SK-N-SH (cell line): ENCODE measurements at regions not wholly inside any gene's neighbourhood (a gene's known extent, or its start where the extent isn't known, plus 50 kb on each side); places are given as distances from the start of the nearest gene placed in this dataset.

ENCODE experiments used
- CTCF ChIA-PET: fragments of 300-600, 350-600 bp; formaldehyde crosslinking; extraction: SDS; loops from one replicate; lab custom pipeline; 2021; lab: Yijun Ruan, JAX
- POLR2A ChIA-PET: fragments of 350-600 bp; sonication (Branson Sonifier 250); formaldehyde crosslinking; extraction: SDS; loops from one replicate; lab custom pipeline; 2020; ENCODE audit warnings: antibody characterized with exemption, inconsistent platforms; lab: Yijun Ruan, JAX
- DNase-seq: peaks from one replicate; pipeline ENCODE4 v3.0.0; 2012
- H2AFZ ChIP-seq: fragments of 200-600 bp; sonication (generic); 2 replicates; pipeline ENCODE4 v1.8.1; 2016; ENCODE audit warnings: antibody characterized with exemption, mild to moderate bottlenecking, low read depth
- H3F3A ChIP-seq: fragments of 200-600 bp; sonication (generic); replicated peaks from 2 replicates; pipeline ENCODE3; 2016; ENCODE audit warnings: antibody characterized with exemption, mild to moderate bottlenecking; ENCODE audit not compliant: insufficient read depth
- H3K27ac ChIP-seq, 2 experiments: fragments of 200-500 bp in 1 of 2; fragments of 200-600 bp in 1 of 2; sonication (Bioruptor generic) in 1 of 2; sonication (generic), shearing (Covaris generic) in 1 of 2; 2 replicates each; pipeline versions ENCODE4 v1.5.1 to v1.6.1; 2014 to 2016; ENCODE audit warnings: low read depth in 2 of 2, inconsistent platforms in 1 of 2, low read length in 1 of 2, mild to moderate bottlenecking in 1 of 2, mixed read lengths in 1 of 2
- H3K27me3 ChIP-seq: fragments of 200-600 bp; sonication (generic), shearing (Covaris generic); 2 replicates; pipeline ENCODE4 v1.6.1; 2016; ENCODE audit warnings: mixed run types; ENCODE audit not compliant: insufficient read depth
- H3K36me3 ChIP-seq, 2 experiments: fragments of 200-500 bp in 1 of 2; fragments of 200-600 bp in 1 of 2; sonication (Bioruptor generic) in 1 of 2; sonication (generic) in 1 of 2; replicated peaks in 1 of 2; 2 replicates each; pipeline versions ENCODE3 to v1.5.1; 2014 to 2016; ENCODE audit warnings: low read length in 1 of 2, mild to moderate bottlenecking in 1 of 2; ENCODE audit not compliant: insufficient read depth in 2 of 2, control insufficient read depth in 1 of 2
- H3K4me1 ChIP-seq, 2 experiments: fragments of 200-500 bp in 1 of 2; fragments of 200-600 bp in 1 of 2; sonication (Bioruptor generic) in 1 of 2; sonication (generic), shearing (Covaris generic) in 1 of 2; 2 replicates each; pipeline versions ENCODE4 v1.5.1 to v1.6.1; 2014 to 2016; ENCODE audit warnings: low read depth in 1 of 2, low read length in 1 of 2, mixed run types in 1 of 2; ENCODE audit not compliant: insufficient read depth in 2 of 2, control insufficient read depth in 1 of 2
- H3K4me2 ChIP-seq: fragments of 200-600 bp; sonication (generic), shearing (Covaris generic); 2 replicates; pipeline ENCODE4 v1.6.1; 2017; ENCODE audit warnings: mixed run types
- H3K4me3 ChIP-seq, 2 experiments: fragments of 200-500 bp in 1 of 2; fragments of 200-600 bp in 1 of 2; sonication (Bioruptor generic) in 1 of 2; sonication (generic), shearing (Covaris generic) in 1 of 2; 2 replicates each; pipeline versions ENCODE4 v1.5.1 to v1.8.1; 2014 to 2016; ENCODE audit warnings: low read depth in 2 of 2, inconsistent platforms in 1 of 2, low read length in 1 of 2, mild to moderate bottlenecking in 1 of 2, mixed read lengths in 1 of 2, moderate library complexity in 1 of 2
- H3K79me2 ChIP-seq: fragments of 200-600 bp; sonication (generic); 2 replicates; pipeline ENCODE4 v1.8.1; 2017; ENCODE audit warnings: mild to moderate bottlenecking; ENCODE audit not compliant: insufficient read depth
- H3K9ac ChIP-seq: fragments of 200-600 bp; sonication (generic); 2 replicates; pipeline ENCODE4 v1.6.1; 2017; ENCODE audit warnings: mixed run types
- H3K9me2 ChIP-seq: fragments of 200-600 bp; sonication (generic); 2 replicates; pipeline ENCODE4 v1.6.1; 2017; ENCODE audit warnings: mixed run types
- H3K9me3 ChIP-seq: fragments of 200-600 bp; sonication (generic); 2 replicates; pipeline ENCODE4 v1.6.1; 2017; ENCODE audit warnings: mixed run types, mild to moderate bottlenecking, moderate library complexity
- H4K20me1 ChIP-seq: fragments of 200-600 bp; sonication (generic); 2 replicates; pipeline ENCODE4 v1.6.1; 2017; ENCODE audit warnings: mild to moderate bottlenecking, mixed run types; ENCODE audit not compliant: insufficient read depth
- CHD2 ChIP-seq: fragments of 150-350 bp; IDR thresholded peaks from 2 replicates; pipeline ENCODE4 v1.6.1; 2018; ENCODE audit warnings: low read length; ENCODE audit not compliant: partially characterized antibody
- EP300 ChIP-seq, 2 experiments: IDR thresholded peaks; 2 replicates each; pipeline versions ENCODE4 v1.4.0 to v1.6.1; 2012; ENCODE audit warnings: borderline replicate concordance in 1 of 2, low read depth in 1 of 2, low read length in 1 of 2
- EZH2phosphoT487 ChIP-seq: fragments of 200-600 bp; sonication (generic); IDR thresholded peaks from 2 replicates; pipeline ENCODE4 v1.6.1; 2017; ENCODE audit warnings: low read depth, mixed run types, mild to moderate bottlenecking, antibody characterized with exemption, moderate library complexity, borderline replicate concordance
- FOSL2 ChIP-seq: IDR thresholded peaks from 2 replicates; pipeline ENCODE4 v1.4.0; 2012; ENCODE audit warnings: low read depth, mild to moderate bottlenecking, moderate library complexity, borderline replicate concordance
- FOXJ3 ChIP-seq: sonication (generic); formaldehyde crosslinking; IDR thresholded peaks from 2 replicates; pipeline ENCODE4 v1.5.1; 2020; ENCODE audit warnings: mild to moderate bottlenecking, missing genetic modification reagents
- FOXM1 ChIP-seq: IDR thresholded peaks from 2 replicates; pipeline ENCODE4 v1.4.0; 2012; ENCODE audit warnings: low read depth, mild to moderate bottlenecking
- GATA2 ChIP-seq: sonication (generic); formaldehyde crosslinking; IDR thresholded peaks from 2 replicates; pipeline ENCODE4 v1.5.0; 2020; ENCODE audit warnings: mild to moderate bottlenecking, missing genetic modification reagents
- MEF2A ChIP-seq: IDR thresholded peaks from 2 replicates; pipeline ENCODE4 v1.4.0; 2012; ENCODE audit warnings: low read depth, borderline replicate concordance
- NRF1 ChIP-seq: IDR thresholded peaks from 2 replicates; pipeline ENCODE4 v1.6.1; 2012; ENCODE audit warnings: low read depth, mild to moderate bottlenecking, low read length
- POLR2AphosphoS5 ChIP-seq: IDR thresholded peaks from 2 replicates; pipeline ENCODE4 v1.6.1; 2012; ENCODE audit warnings: low read depth, low read length
- RAD21 ChIP-seq: IDR thresholded peaks from 2 replicates; pipeline ENCODE4 v1.6.1; 2012; ENCODE audit warnings: mild to moderate bottlenecking, low read length
- RCOR1 ChIP-seq: fragments of 150-350 bp; IDR thresholded peaks from 2 replicates; pipeline ENCODE4 v1.6.1; 2017; ENCODE audit warnings: antibody characterized with exemption, low read length
- RXRA ChIP-seq: IDR thresholded peaks from 2 replicates; pipeline ENCODE4 v1.4.0; 2012; ENCODE audit warnings: low read depth, mild to moderate bottlenecking, borderline replicate concordance
- SIN3A ChIP-seq: IDR thresholded peaks from 2 replicates; pipeline ENCODE4 v1.6.1; 2012; ENCODE audit warnings: low read depth, mild to moderate bottlenecking, low read length, moderate library complexity, borderline replicate concordance
- TAF1 ChIP-seq: IDR thresholded peaks from 2 replicates; pipeline ENCODE4 v1.6.1; 2012; ENCODE audit warnings: low read depth, mild to moderate bottlenecking, low read length, moderate library complexity, borderline replicate concordance
- TCF12 ChIP-seq: IDR thresholded peaks from 2 replicates; pipeline ENCODE4 v1.4.0; 2012
- TEAD4 ChIP-seq: IDR thresholded peaks from 2 replicates; pipeline ENCODE4 v1.4.0; 2012; ENCODE audit warnings: mild to moderate bottlenecking, borderline replicate concordance; ENCODE audit not compliant: insufficient read depth
- WGBS: methylation state at CpG from one replicate; pipeline ENCODE4 v1.1.6; 2017; ENCODE audit warnings: low lambda C conversion rate; 5-methylcytosine and 5-hydroxymethylcytosine counted together
- TF ChIP-seq, protein P1 (sequence below): IDR thresholded peaks from 2 replicates; pipeline ENCODE4 v1.4.0; 2012; ENCODE audit warnings: low read depth, borderline replicate concordance
- TF ChIP-seq, protein P2 (sequence below): fragments of 200-600 bp; sonication (generic); IDR thresholded peaks from 2 replicates; pipeline ENCODE4 v1.6.1; 2017; ENCODE audit warnings: antibody characterized with exemption, mild to moderate bottlenecking, moderate library complexity
- TF ChIP-seq, protein P3 (sequence below): fragments of 150-350 bp; IDR thresholded peaks from 2 replicates; pipeline ENCODE4 v1.6.1; 2016; ENCODE audit warnings: mild to moderate bottlenecking, low read depth, low read length
- TF ChIP-seq, protein P4 (sequence below): IDR thresholded peaks from 2 replicates; pipeline ENCODE4 v1.4.0; 2012; ENCODE audit warnings: low read depth

DNA sequence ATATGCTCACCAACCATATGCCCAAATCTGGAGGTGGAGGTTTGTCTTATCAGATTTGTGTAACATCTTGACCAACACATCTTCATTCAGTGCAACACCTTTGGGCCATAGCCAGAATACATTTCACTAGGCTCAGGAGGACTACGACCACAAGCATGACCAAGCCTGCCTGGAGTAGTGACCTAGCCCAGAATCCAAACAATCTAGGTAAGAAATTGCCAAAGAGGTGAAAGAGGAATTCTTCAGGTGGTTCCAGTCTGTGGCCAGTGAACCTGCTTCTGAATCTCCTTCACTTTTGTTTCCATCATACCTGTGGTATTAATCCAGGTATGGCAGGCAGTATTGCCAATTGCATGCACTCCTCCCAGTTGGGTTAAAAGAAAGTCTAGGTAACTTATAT is 112.8 kb upstream of the RAB18 start:
- H3K9ac ChIP-seq = no peak overlapping the region
- TF ChIP-seq RXRA = no peak
- no peak for TF ChIP-seq GATA2 (CRISPR knock-in tag)
- H3K79me2 ChIP-seq = no peaks in the 10 kb centered on the region
- H3F3A ChIP-seq = no peaks in the 10 kb centered on the region
- no peak overlapping the region for H3K4me2 ChIP-seq
- ChIA-PET CTCF (no interaction called here), POLR2A (no interaction called here)
- 10% methylated on average over 1 of the region's 1 CpG for WGBS
- no peak overlapping the region for H3K27ac ChIP-seq
- no peaks in the 10 kb centered on the region for H3K36me3 ChIP-seq
- H3K4me1 ChIP-seq = no peaks in the 10 kb centered on the region
- no peaks in the 10 kb centered on the region for H3K9me2 ChIP-seq
- H2AFZ ChIP-seq = no peak overlapping the region
- DNase-seq = no peak
- H3K27me3 ChIP-seq = no peaks in the 10 kb centered on the region
- no peak overlapping the region for H3K4me3 ChIP-seq
- no peaks in the 10 kb centered on the region for H4K20me1 ChIP-seq
- no peaks in the 10 kb centered on the region for H3K9me3 ChIP-seq

DNA sequence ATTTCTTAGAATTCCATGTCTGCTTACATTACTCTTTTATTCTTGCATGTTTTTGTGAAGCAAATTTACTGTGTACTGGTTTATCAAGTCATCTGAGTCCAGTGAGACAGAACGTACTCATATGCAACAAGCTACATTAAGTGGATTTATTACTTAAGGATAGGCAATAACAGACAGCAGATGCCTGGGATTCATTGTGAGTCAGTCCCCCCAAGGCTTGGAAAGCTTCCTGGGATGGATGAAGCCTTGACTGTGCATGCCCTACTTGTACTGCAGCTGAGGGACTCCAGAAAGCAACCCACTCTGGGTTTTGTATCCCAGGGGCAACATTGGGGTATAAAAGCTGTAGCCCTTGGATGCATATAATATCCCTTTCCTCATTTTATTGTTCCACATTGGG is 113.4 kb upstream of the RAB18 start:
- TF ChIP-seq, protein P1, sequence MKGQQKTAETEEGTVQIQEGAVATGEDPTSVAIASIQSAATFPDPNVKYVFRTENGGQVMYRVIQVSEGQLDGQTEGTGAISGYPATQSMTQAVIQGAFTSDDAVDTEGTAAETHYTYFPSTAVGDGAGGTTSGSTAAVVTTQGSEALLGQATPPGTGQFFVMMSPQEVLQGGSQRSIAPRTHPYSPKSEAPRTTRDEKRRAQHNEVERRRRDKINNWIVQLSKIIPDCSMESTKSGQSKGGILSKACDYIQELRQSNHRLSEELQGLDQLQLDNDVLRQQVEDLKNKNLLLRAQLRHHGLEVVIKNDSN = no peak
- TF ChIP-seq RAD21 (no peak), NRF1 (no peak), TCF12 (no peak), FOSL2 (no peak), EZH2phosphoT487 (no peak), POLR2AphosphoS5 (no peak), EP300 (IDR thresholded peaks at IDR 0.05; ENCODE audit: borderline replicate concordance in 1 of 2, low read depth in 1 of 2, low read length in 1 of 2) (no peak), CHD2 (no peak), TAF1 (no peak), SIN3A (no peak), FOXJ3 (no peak), FOXM1 (no peak), RCOR1 (no peak), TEAD4 (no peak), RXRA (no peak), MEF2A (no peak)
- TF ChIP-seq, protein P2, sequence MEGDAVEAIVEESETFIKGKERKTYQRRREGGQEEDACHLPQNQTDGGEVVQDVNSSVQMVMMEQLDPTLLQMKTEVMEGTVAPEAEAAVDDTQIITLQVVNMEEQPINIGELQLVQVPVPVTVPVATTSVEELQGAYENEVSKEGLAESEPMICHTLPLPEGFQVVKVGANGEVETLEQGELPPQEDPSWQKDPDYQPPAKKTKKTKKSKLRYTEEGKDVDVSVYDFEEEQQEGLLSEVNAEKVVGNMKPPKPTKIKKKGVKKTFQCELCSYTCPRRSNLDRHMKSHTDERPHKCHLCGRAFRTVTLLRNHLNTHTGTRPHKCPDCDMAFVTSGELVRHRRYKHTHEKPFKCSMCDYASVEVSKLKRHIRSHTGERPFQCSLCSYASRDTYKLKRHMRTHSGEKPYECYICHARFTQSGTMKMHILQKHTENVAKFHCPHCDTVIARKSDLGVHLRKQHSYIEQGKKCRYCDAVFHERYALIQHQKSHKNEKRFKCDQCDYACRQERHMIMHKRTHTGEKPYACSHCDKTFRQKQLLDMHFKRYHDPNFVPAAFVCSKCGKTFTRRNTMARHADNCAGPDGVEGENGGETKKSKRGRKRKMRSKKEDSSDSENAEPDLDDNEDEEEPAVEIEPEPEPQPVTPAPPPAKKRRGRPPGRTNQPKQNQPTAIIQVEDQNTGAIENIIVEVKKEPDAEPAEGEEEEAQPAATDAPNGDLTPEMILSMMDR = no peak
- TF ChIP-seq, protein P3, sequence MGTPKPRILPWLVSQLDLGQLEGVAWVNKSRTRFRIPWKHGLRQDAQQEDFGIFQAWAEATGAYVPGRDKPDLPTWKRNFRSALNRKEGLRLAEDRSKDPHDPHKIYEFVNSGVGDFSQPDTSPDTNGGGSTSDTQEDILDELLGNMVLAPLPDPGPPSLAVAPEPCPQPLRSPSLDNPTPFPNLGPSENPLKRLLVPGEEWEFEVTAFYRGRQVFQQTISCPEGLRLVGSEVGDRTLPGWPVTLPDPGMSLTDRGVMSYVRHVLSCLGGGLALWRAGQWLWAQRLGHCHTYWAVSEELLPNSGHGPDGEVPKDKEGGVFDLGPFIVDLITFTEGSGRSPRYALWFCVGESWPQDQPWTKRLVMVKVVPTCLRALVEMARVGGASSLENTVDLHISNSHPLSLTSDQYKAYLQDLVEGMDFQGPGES = no peak
- TF ChIP-seq, protein P4, sequence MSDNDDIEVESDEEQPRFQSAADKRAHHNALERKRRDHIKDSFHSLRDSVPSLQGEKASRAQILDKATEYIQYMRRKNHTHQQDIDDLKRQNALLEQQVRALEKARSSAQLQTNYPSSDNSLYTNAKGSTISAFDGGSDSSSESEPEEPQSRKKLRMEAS = no peak
- no peak overlapping the region for H3K9ac ChIP-seq
- H3K27ac ChIP-seq = no peak overlapping the region
- H3K4me1 ChIP-seq = no peaks in the 10 kb centered on the region
- H3F3A ChIP-seq = no peaks in the 10 kb centered on the region
- H3K27me3 ChIP-seq = no peaks in the 10 kb centered on the region
- H2AFZ ChIP-seq = no peak overlapping the region
- 0% methylated on average over 1 of the region's 1 CpG for WGBS
- no peaks in the 10 kb centered on the region for H3K9me3 ChIP-seq
- H3K36me3 ChIP-seq = no peaks in the 10 kb centered on the region
- no peak overlapping the region for H3K4me2 ChIP-seq
- no peaks in the 10 kb centered on the region for H3K9me2 ChIP-seq
- H3K79me2 ChIP-seq = no peaks in the 10 kb centered on the region
- H4K20me1 ChIP-seq = no peaks in the 10 kb centered on the region
- ChIA-PET POLR2A (no interaction called here), CTCF (interaction anchor here (0.6 kb wide), 1 partner anchor 462 kb away, joined by 3 read pairs; no protein-coding TSS in a partner anchor)
- DNase-seq = no peak
- no peak overlapping the region for H3K4me3 ChIP-seq
